Stimulated activated CD4-positive, alpha-beta T cell treated with anti-CD3 and anti-CD28 coated beads, Interleukin-12 subunit alpha, Interleukin-12 subunit beta, amount 100 ng/mL, for 4 hours (primary cell): ENCODE measurements at regions not wholly inside any gene's neighbourhood (a gene's known extent, or its start where the extent isn't known, plus 50 kb on each side); places are given as distances from the start of the nearest gene placed in this dataset.
"Not testable (repeated sequence)": the region's sequence is repeated elsewhere in the genome, so short reads cannot be mapped to it uniquely, and the experiment has no call there.

Experiments used
- DNase-seq: peaks from one replicate; pipeline ENCODE4 v3.0.0-alpha.2; 2020

- DNase-seq = not testable (repeated sequence)
These were observed 776.2 kb downstream of the KCTD8 start for GRCh38 chr4:43672265-43672885.

- no peak for DNase-seq
These were observed 768.2 kb downstream of the KCTD8 start for GRCh38 chr4:43680421-43680820.

- no peak for DNase-seq
These were observed 766.1 kb downstream of the KCTD8 start for GRCh38 chr4:43682551-43682950.

DNA sequence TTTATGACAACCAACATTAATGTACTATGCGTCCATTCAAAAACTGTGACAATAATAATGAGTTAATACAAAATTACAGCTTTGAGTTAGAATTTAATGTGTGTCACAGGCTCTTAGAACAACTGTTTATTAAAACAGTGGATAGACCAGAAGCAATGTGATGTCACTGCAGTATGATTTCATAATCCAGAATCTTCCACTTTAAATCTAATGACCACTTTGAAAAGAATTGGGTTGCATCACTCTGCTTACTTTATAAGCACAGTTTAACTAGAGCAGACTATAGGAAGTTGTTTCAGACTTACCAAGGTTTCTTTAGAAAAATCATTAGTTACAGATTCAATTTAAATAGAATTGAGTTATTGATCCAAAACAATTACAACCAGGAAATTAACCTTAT, 758.5 kb downstream of the KCTD8 start:
- no peak for DNase-seq

- no peak for DNase-seq
These were observed 754.7 kb downstream of the KCTD8 start for GRCh38 chr4:43693876-43694275.

DNA sequence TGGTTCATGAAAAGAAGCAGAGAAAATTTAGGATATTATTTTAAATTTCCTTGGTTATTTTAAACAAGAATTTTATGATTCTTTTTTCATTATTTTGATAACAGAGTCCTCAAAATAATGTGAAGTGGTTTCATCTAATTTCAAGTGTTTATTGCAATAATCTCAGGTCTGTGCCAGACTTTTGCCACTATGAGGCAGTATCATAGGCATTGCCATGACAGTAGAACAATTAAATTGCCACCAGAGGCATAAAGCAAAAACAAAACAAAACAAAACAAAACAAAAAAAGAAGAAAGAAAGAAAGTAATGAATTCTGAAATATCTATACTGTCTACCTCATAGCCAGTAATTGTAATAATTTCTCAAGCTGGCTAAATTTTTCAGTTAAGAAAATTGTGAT, 739.2 kb downstream of the KCTD8 start:
- no peak for DNase-seq

DNA sequence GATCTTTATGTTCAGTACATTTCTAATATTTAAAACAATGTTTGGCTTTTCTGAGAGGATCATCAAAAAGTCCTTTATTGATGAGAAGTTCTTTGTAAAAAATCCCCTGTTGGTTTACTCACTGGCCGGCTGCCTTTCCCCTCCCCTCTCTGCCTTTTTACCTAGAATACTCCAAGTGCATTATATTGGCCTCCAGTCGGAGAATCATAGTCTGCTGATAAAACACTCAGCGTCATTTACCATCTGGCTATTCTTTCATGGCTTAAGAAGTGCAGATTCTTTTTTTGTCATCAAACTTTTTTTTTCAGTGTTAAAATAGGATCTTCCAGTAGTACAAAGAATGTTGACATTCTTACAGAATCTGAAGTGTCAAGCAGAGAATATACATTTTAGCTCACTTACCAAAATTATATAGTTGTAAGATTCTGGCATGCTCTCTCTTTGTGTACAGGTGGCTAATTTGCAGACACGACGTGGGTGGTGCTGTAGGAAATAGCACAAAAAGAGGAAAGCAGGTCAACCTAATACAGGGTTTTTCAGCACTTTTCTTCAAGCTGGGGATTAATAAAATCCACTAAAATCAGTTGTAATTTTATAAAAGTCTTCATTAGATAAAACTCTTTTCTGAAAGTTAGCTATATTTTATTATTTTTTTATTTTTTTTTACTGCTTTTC, 731.8 kb downstream of the KCTD8 start:
- no peak for DNase-seq

DNA sequence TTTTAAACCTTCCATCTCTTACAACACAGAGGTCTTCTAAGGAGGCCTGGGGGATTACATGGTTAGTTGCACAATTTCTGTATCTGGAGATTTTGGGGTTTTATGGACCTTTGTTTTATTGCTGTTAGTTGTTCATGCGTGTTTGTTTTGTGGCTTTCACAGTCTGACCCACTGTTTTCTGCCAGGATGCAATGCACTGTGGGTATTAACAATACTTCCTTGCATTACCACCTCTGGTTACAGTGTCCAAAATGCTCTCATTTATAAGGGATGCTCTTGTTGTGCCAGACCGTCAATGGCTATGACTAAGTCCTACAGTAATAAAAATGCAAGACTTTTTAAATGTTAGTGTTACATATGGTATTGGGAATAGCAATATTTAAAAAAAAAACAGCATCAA, 730.2 kb downstream of the KCTD8 start:
- no peak for DNase-seq

- DNase-seq = no peak
These were observed 715.7 kb downstream of the KCTD8 start for GRCh38 chr4:43732829-43733426.

- DNase-seq = no peak
These were observed 706.5 kb downstream of the KCTD8 start for GRCh38 chr4:43742083-43742482.

- DNase-seq = no peak
These were observed 694.0 kb downstream of the KCTD8 start for GRCh38 chr4:43754566-43754965.

GRCh38 chr4:43757147-43757546, 691.5 kb downstream of the KCTD8 start:
- no peak for DNase-seq

DNA sequence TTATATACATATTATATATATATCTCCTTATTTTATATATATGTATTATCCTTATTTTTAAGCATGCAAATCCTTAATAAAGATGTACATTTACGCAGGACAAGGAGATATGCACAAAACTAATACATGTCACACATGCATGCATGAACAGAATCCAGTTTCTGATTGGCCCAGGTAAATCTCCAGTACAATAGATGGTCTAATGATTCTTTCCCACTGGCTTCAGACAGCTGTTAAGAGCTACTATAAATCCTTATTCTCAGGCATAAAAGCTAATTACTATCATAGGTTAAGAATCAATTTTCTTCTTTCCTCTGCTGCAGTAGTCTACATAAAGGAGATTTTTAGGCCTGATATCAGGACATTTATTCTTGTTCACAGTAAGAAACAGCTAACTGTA, 689.8 kb downstream of the KCTD8 start:
- DNase-seq = no peak

DNA sequence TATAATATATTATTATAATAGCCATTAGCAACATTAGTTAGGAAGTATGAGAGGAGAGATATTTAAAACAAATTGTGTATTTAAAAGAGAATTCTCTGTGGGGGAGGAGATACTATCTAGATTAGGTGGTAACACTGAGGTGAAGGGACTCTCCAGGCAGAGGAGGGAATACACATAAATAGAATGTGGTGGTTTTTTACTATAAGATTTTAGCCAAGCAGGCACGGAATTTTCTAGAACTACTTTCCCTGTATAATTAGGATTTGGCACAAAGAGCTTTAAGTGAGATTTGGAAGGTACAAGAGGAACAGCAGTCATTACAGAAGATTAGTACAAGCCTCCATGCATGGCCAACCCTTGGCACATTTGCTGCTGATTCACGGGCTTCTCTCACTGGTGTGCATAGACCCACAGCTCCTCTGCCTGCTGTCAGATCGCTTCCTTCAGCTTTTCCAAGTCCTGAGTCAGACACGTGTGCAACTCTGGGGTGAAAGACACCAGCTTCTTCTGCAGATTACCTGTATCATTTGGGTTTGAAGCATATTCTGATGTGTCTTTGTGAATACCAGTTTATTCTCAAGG, 685.5 kb downstream of the KCTD8 start:
- DNase-seq = no peak

DNA sequence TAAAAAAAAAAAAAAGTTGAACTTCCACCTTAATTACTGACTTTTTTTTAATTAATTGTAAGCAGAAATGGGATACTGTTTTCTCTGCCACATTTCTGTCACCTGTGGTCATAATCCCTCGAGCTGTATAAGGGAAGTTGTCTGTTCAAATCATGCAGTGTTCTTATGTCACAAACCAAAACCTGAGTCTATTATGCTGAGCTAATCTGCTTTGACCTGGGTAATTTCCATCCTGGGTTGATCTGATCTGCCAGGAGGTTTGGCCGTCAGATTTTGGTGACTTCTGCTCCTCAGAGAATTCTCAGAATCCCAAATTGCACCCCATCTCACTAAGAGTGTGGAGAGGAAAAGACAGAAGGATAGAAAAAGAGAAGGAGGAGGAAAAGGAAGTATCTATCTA, 683.1 kb downstream of the KCTD8 start:
- no peak for DNase-seq

DNA sequence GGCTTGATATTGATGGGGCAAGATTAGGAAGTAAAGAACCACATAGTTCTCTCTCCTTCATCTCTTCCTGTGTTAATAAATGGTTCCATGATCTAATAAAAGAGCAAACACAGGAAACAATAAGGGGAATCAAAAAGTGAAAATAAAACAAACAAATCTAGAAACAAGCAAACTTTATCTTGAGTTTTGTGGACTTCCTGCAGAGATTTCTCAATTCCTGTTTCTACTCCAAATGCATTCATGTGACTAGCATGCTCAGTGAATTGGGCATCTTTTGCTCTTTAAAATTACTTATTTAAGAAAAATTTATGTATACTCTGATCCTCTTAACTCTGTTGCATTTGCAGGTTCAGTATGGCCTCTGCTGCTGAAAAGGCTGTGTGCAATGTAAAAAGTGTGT, 682.0 kb downstream of the KCTD8 start:
- no peak for DNase-seq

DNA sequence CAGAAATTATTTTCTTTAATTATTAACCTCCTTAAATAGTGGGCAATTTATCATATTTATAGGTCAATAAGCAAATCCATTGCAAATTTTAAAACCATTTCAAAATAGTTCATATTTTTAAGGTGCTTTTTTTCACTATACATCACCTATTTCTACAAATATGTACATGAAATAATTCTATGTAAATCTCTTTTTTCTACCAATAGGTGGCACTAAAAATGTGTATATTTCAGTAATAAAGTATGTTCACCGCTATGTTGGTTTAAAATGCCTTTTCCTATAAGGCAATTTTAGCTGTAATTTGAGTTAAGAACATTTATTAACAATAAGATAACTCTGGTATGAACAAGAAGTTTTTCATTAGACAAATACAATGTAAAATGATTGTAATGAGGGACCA, 672.2 kb downstream of the KCTD8 start:
- DNase-seq = no peak

GRCh38 chr4:43778187-43778915, 670.3 kb downstream of the KCTD8 start:
- DNase-seq = no peak

DNA sequence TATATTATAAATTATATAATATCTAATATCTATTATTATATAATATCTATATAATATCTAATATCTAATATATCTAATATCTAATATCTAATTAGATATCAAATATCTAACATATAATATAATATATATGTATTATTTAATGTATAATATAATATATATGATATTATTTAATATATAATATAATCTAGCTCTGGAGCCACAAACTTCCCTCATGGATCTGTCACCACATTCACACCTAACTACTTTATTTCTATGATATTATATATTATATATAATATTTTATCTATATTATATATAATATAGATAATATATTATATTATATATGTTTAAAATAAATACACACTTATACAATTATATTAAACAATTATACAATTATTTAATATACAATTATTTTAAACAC, 667.5 kb downstream of the KCTD8 start:
- no peak for DNase-seq

- DNase-seq = no peak
These were observed 666.2 kb downstream of the KCTD8 start for GRCh38 chr4:43782391-43782790.

- DNase-seq = no peak
These were observed 632.5 kb downstream of the KCTD8 start for GRCh38 chr4:43816116-43816515.

DNA sequence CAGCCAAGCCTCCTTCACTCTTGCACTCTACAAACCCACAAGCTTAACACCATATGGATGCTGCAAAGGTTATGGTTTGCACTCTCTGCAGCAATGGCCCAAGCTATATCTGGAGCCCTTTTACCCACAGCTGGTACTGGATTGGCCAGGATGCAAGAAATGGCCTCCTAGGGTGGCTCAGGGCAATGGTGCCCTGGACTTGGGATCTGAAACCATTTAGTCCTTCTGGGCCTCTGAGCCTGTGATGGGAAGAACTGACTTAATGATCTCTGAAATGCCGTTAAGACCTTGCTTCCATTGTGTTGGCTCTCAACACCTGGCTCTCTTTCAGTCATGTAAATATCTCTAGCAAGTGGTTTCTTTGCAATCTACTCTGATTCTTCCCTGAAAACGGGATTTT, 626.0 kb downstream of the KCTD8 start:
- DNase-seq = no peak

- DNase-seq = no peak
These were observed 612.7 kb downstream of the KCTD8 start for GRCh38 chr4:43835869-43836268.

GRCh38 chr4:43837171-43837570, 611.4 kb downstream of the KCTD8 start:
- no peak for DNase-seq
